Endothelial cell of umbilical vein (primary cell): ENCODE measurements at regions not wholly inside any gene's neighbourhood (a gene's known extent, or its start where the extent isn't known, plus 50 kb on each side); places are given as distances from the start of the nearest gene placed in this dataset.

ENCODE experiments used
- BruUV-seq: library from RNA; stranded (reverse); fragments of 400-500 nt; replicated peaks from 2 replicates; lab custom pipeline; 2021; lab: Mats Ljungman, UMichigan
- CTCF ChIA-PET: fragments of 300-600, 350-600 bp; sonication (Branson Sonifier 250); formaldehyde crosslinking; loops from one replicate; lab custom pipeline; 2021; ENCODE audit warnings: antibody characterized with exemption, inconsistent platforms; lab: Charles Lee
- POLR2A ChIA-PET: fragments of 300-600, 350-600 bp; sonication (Branson Sonifier 250); formaldehyde crosslinking; loops from one replicate; lab custom pipeline; 2021; ENCODE audit warnings: antibody characterized with exemption, inconsistent platforms; lab: Charles Lee
- DNase-seq: peaks from one replicate; pipeline ENCODE4 v3.0.0-alpha.2; 2011; ENCODE audit warnings: low read depth, low spot score
- FAIRE-seq: peaks from 2 replicates; lab custom pipeline; 2011; peaks lifted over from hg19 to GRCh38; lab: Jason Lieb, UNC
- H2AFZ ChIP-seq: 2 replicates; pipeline ENCODE4 v1.6.0; 2012; ENCODE audit warnings: low read depth, low read length, control low read depth, inconsistent platforms
- H3K27ac ChIP-seq: 2 replicates; pipeline ENCODE4 v1.5.1; 2011; ENCODE audit warnings: low read depth, mild to moderate bottlenecking, control low read depth, low read length, moderate library complexity; ENCODE audit not compliant: insufficient read depth
- H3K27me3 ChIP-seq, 2 experiments: 2 replicates each; pipeline versions ENCODE4 v1.6.0 to v1.6.1; 2011; ENCODE audit warnings: low read length in 2 of 2, mixed read lengths in 1 of 2; ENCODE audit not compliant: control insufficient read depth in 2 of 2, insufficient read depth in 2 of 2
- H3K36me3 ChIP-seq, 2 experiments: 2 replicates in 1 of 2; 3 replicates in 1 of 2; pipeline ENCODE4 v1.5.1; 2011; ENCODE audit warnings: low read length in 2 of 2, mild to moderate bottlenecking in 1 of 2, moderate library complexity in 1 of 2; ENCODE audit not compliant: control insufficient read depth in 2 of 2, insufficient read depth in 2 of 2; ENCODE audit errors: extremely low read depth in 1 of 2
- H3K4me1 ChIP-seq: 3 replicates; pipeline ENCODE4 v1.5.1; 2011; ENCODE audit warnings: mild to moderate bottlenecking, low read length; ENCODE audit not compliant: control insufficient read depth, insufficient read depth; ENCODE audit errors: extremely low read depth
- H3K4me2 ChIP-seq: 2 replicates; pipeline ENCODE4 v1.6.1; 2011; ENCODE audit warnings: low read length, control low read depth, mixed read lengths; ENCODE audit not compliant: insufficient read depth
- H3K4me3 ChIP-seq, 3 experiments: fragments of 200-600 bp in 1 of 3; sonication (generic), shearing (Covaris generic) in 1 of 3; replicated peaks in 1 of 3; 2 replicates each; pipeline ENCODE4 v1.5.1; 2011 to 2016; ENCODE audit warnings: control low read depth in 3 of 3, low read length in 3 of 3, mild to moderate bottlenecking in 2 of 3, inconsistent platforms in 1 of 3, low read depth in 1 of 3, moderate library complexity in 1 of 3; ENCODE audit not compliant: insufficient read depth in 1 of 3
- H3K79me2 ChIP-seq: 2 replicates; pipeline ENCODE4 v1.6.0; 2012; ENCODE audit warnings: low read length, inconsistent platforms; ENCODE audit not compliant: control insufficient read depth, insufficient read depth
- H3K9ac ChIP-seq: replicated peaks from 2 replicates; pipeline ENCODE3; 2011; ENCODE audit warnings: low read length, control low read depth; ENCODE audit not compliant: insufficient read depth; ENCODE audit errors: extremely low read depth
- H3K9me1 ChIP-seq: replicated peaks from 3 replicates; pipeline ENCODE4 v1.6.0; 2011; ENCODE audit warnings: mild to moderate bottlenecking, low read length; ENCODE audit not compliant: control insufficient read depth, insufficient read depth; ENCODE audit errors: extremely low read depth
- H3K9me3 ChIP-seq: replicated peaks from 2 replicates; pipeline ENCODE4 v1.5.1; 2012; ENCODE audit warnings: low read length, inconsistent platforms; ENCODE audit not compliant: control insufficient read depth, insufficient read depth
- H4K20me1 ChIP-seq: replicated peaks from 2 replicates; pipeline ENCODE3; 2011; ENCODE audit warnings: mild to moderate bottlenecking, low read length; ENCODE audit not compliant: control insufficient read depth, insufficient read depth; ENCODE audit errors: extremely low read depth
- CTCF ChIP-seq, 2 donors: IDR thresholded peaks; 1 replicate in 1 of 2; 2 replicates in 1 of 2; pipeline ENCODE4 v1.5.1; 2011; ENCODE audit warnings: low read length in 2 of 2, mild to moderate bottlenecking in 2 of 2, moderate library complexity in 2 of 2, control low read depth in 1 of 2, inconsistent platforms in 1 of 2, low read depth in 1 of 2; ENCODE audit not compliant: insufficient read depth in 1 of 2; ENCODE audit errors: extremely low read depth in 1 of 2
- EZH2 ChIP-seq: IDR thresholded peaks from 2 replicates; pipeline ENCODE4 v1.6.1; 2012; ENCODE audit warnings: borderline replicate concordance, low read depth, mild to moderate bottlenecking, moderate library complexity, low read length, inconsistent platforms; ENCODE audit not compliant: severe bottlenecking
- FOS ChIP-seq: IDR thresholded peaks from 2 replicates; pipeline ENCODE4 v1.6.1; 2011; ENCODE audit warnings: mild to moderate bottlenecking, low read length, moderate library complexity, borderline replicate concordance; ENCODE audit not compliant: insufficient read depth
- GATA2 ChIP-seq: IDR thresholded peaks from 2 replicates; pipeline ENCODE4 v1.7.0; 2011; ENCODE audit warnings: low read depth, mild to moderate bottlenecking, moderate library complexity, mixed read lengths, low read length; ENCODE audit not compliant: insufficient read length, insufficient read depth
- JUN ChIP-seq: IDR thresholded peaks from 2 replicates; pipeline ENCODE4 v1.6.1; 2011; ENCODE audit warnings: borderline replicate concordance, low read depth; ENCODE audit not compliant: insufficient read length, insufficient read depth
- MAX ChIP-seq: IDR thresholded peaks from 2 replicates; pipeline ENCODE4 v1.6.1; 2011; ENCODE audit not compliant: insufficient read depth, insufficient read length
- MYC ChIP-seq: IDR thresholded peaks from one replicate; pipeline ENCODE4 v1.6.1; 2011; ENCODE audit warnings: mild to moderate bottlenecking, low read depth, low read length
- POLR2A ChIP-seq: IDR thresholded peaks from 2 replicates; pipeline ENCODE4 v1.6.1; 2012; ENCODE audit warnings: low read depth, mild to moderate bottlenecking, control low read depth, low read length
- POLR2AphosphoS5 ChIP-seq: IDR thresholded peaks from 2 replicates; pipeline ENCODE4 v1.6.1; 2012; ENCODE audit warnings: low read depth, mild to moderate bottlenecking, control low read depth, low read length, moderate library complexity; ENCODE audit not compliant: insufficient read depth
- dilution Hi-C: fragments of 300-500 bp; cut with MboI; formaldehyde crosslinking; loops from one replicate; pipeline ENCODE4 v1.15.0; 2019; ENCODE audit warnings: low sequenced_read_pairs; ENCODE audit not compliant: extremely low pct_ligation_motif_present
- intact Hi-C: fragments of 100-400 bp; cut with micrococcal nuclease; formaldehyde crosslinking; loops from one replicate; pipeline ENCODE4 v1.10.0; 2022

GRCh38 chr1:8249838-8250237, 68.1 kb upstream of the SLC45A1 start:
- intact Hi-C loops: no loop called here
- Histone ChIP-seq H3K4me3 (no peak overlapping the region), H3K27me3 (no peaks in the 10 kb centered on the region), H3K36me3 (no peaks in the 10 kb centered on the region), H2AFZ (no peak overlapping the region), H3K9ac (no peak overlapping the region), H3K79me2 (no peaks in the 10 kb centered on the region), H3K4me2 (no peak overlapping the region), H3K9me1 (no peaks in the 10 kb centered on the region), H3K4me1 (no peaks in the 10 kb centered on the region), H3K27ac (no peak overlapping the region), H4K20me1 (no peaks in the 10 kb centered on the region), H3K9me3 (no peaks in the 10 kb centered on the region)
- DNase-seq: no peak
- TF ChIP-seq CTCF (IDR thresholded peaks at IDR 0.05; ENCODE audit: extremely low read depth in 1 of 2, insufficient read depth in 1 of 2, low read depth in 1 of 2, low read length in 2 of 2): no peak
- no peak for TF ChIP-seq POLR2A
- no peak for TF ChIP-seq POLR2AphosphoS5
- TF ChIP-seq JUN: no peak
- TF ChIP-seq GATA2: no peak
- TF ChIP-seq FOS: no peak
- TF ChIP-seq MAX: no peak
- TF ChIP-seq MYC: no peak
- TF ChIP-seq EZH2: no peak
- dilution Hi-C loops: no loop called here
- CTCF ChIA-PET: interaction anchor here (2.2 kb wide), 1 partner anchor 9 kb away, joined by 6 read pairs; no protein-coding TSS in a partner anchor
- POLR2A ChIA-PET: no interaction called here
- no peak for FAIRE-seq
- no TSS peak for BruUV-seq
